WTC11 (cell line): ENCODE measurements at regions not wholly inside any gene's neighbourhood (a gene's known extent, or its start where the extent isn't known, plus 50 kb on each side); places are given as distances from the start of the nearest gene placed in this dataset.

Experiments used
- ATAC-seq: fragments of 200-7000 bp; cut with Tn5 transposase; 2 replicates; pipeline ENCODE4 v1.10.0; 2021; ENCODE audit warnings: mild to moderate bottlenecking, moderate library complexity
- CTCF ChIA-PET: fragments of 300-600 bp; sonication (Branson Sonifier 250); formaldehyde crosslinking; loops from one replicate; lab custom pipeline; 2021; ENCODE audit warnings: antibody characterized with exemption; lab: Charles Lee
- POLR2A ChIA-PET: fragments of 350-600 bp; sonication (Branson Sonifier 250); formaldehyde crosslinking; loops from one replicate; lab custom pipeline; 2021; ENCODE audit warnings: antibody characterized with exemption; lab: Charles Lee
- DNase-seq: peaks from one replicate; pipeline ENCODE4 v3.0.0; 2021; ENCODE audit warnings: low spot score
- H3K27ac Mint-ChIP-seq: 2 replicates; pipeline ENCODE4 v1.8.0; 2021; ENCODE audit warnings: mixed read lengths
- H3K27me3 Mint-ChIP-seq: 2 replicates; pipeline ENCODE4 v1.8.0; 2021; ENCODE audit warnings: low read depth, mild to moderate bottlenecking, moderate library complexity, mixed read lengths
- H3K36me3 Mint-ChIP-seq: 2 replicates; pipeline ENCODE4 v1.8.0; 2021; ENCODE audit warnings: mixed read lengths
- H3K4me1 Mint-ChIP-seq: 2 replicates; pipeline ENCODE4 v1.8.0; 2022; ENCODE audit warnings: mixed read lengths
- H3K4me3 Mint-ChIP-seq: 2 replicates; pipeline ENCODE4 v1.8.0; 2021; ENCODE audit warnings: mild to moderate bottlenecking, moderate library complexity, mixed read lengths
- H3K9me3 Mint-ChIP-seq: 2 replicates; pipeline ENCODE4 v1.8.0; 2021; ENCODE audit warnings: mixed read lengths
- CBFB ChIP-seq: sonication (generic); formaldehyde crosslinking; IDR thresholded peaks from 2 replicates; pipeline ENCODE4 v1.8.1; 2022; ENCODE audit warnings: mild to moderate bottlenecking, low read depth, missing genetic modification reagents
- ELF4 ChIP-seq: sonication (generic); formaldehyde crosslinking; IDR thresholded peaks from 2 replicates; pipeline ENCODE4 v1.8.1; 2022; ENCODE audit warnings: low read depth, mild to moderate bottlenecking, moderate library complexity, missing genetic modification reagents
- FOXK1 ChIP-seq: sonication (generic); formaldehyde crosslinking; IDR thresholded peaks from 2 replicates; pipeline ENCODE4 v1.8.0; 2022; ENCODE audit warnings: mild to moderate bottlenecking, moderate library complexity, missing genetic modification reagents
- GABPB1 ChIP-seq: sonication (generic); formaldehyde crosslinking; IDR thresholded peaks from 2 replicates; pipeline ENCODE4 v1.8.1; 2023; ENCODE audit warnings: mild to moderate bottlenecking, missing genetic modification reagents
- KAT7 ChIP-seq: sonication (generic); formaldehyde crosslinking; IDR thresholded peaks from 2 replicates; pipeline ENCODE4 v1.8.1; 2023; ENCODE audit warnings: missing genetic modification reagents, mild to moderate bottlenecking, borderline replicate concordance
- MXD4 ChIP-seq: fragments of 250-450 bp; sonication (Bioruptor Pico); IDR thresholded peaks from 2 replicates; pipeline ENCODE4 v1.8.0; 2021; ENCODE audit warnings: mild to moderate bottlenecking, moderate library complexity, borderline replicate concordance
- MYBL2 ChIP-seq: sonication (generic); formaldehyde crosslinking; IDR thresholded peaks from 2 replicates; pipeline ENCODE4 v1.8.1; 2023; ENCODE audit warnings: mild to moderate bottlenecking, moderate library complexity, missing genetic modification reagents
- NFYB ChIP-seq: sonication (generic); formaldehyde crosslinking; conservative IDR thresholded peaks from 2 replicates; pipeline ENCODE4 v1.8.0; 2022; ENCODE audit warnings: low read depth, missing genetic modification reagents
- NR1H2 ChIP-seq: sonication (generic); formaldehyde crosslinking; IDR thresholded peaks from 2 replicates; pipeline ENCODE4 v1.9.0; 2021; ENCODE audit warnings: mild to moderate bottlenecking, moderate library complexity, missing genetic modification reagents
- SOX15 ChIP-seq: fragments of 250-450 bp; sonication (Bioruptor Pico); IDR thresholded peaks from 2 replicates; pipeline ENCODE4 v1.9.0; 2021; ENCODE audit warnings: mild to moderate bottlenecking
- SP1 ChIP-seq: sonication (generic); formaldehyde crosslinking; conservative IDR thresholded peaks from 2 replicates; pipeline ENCODE4 v1.8.1; 2022; ENCODE audit warnings: missing genetic modification reagents
- ZBTB21 ChIP-seq: sonication (generic); formaldehyde crosslinking; IDR thresholded peaks from 2 replicates; pipeline ENCODE4 v1.8.1; 2023; ENCODE audit warnings: mild to moderate bottlenecking, missing genetic modification reagents, borderline replicate concordance
- ZNF232 ChIP-seq: sonication (generic); formaldehyde crosslinking; IDR thresholded peaks from 2 replicates; pipeline ENCODE4 v1.8.0; 2022; ENCODE audit warnings: mild to moderate bottlenecking, missing genetic modification reagents
- TF ChIP-seq, protein P1 (sequence below): sonication (generic); formaldehyde crosslinking; conservative IDR thresholded peaks from 2 replicates; pipeline ENCODE4 v1.8.1; 2022; ENCODE audit warnings: mild to moderate bottlenecking, missing genetic modification reagents
- TF ChIP-seq, protein P2 (sequence below): sonication (generic); formaldehyde crosslinking; IDR thresholded peaks from 2 replicates; pipeline ENCODE4 v1.8.0; 2023; ENCODE audit warnings: missing genetic modification reagents
- TF ChIP-seq, protein P3 (sequence below): sonication (generic); formaldehyde crosslinking; IDR thresholded peaks from 2 replicates; pipeline ENCODE4 v1.8.1; 2022; ENCODE audit warnings: mild to moderate bottlenecking, moderate library complexity, missing genetic modification reagents
- TF ChIP-seq, protein P4 (sequence below): sonication (generic); formaldehyde crosslinking; IDR thresholded peaks from 2 replicates; pipeline ENCODE4 v1.8.1; 2022; ENCODE audit warnings: missing genetic modification reagents, borderline replicate concordance
- TF ChIP-seq, protein P5 (sequence below): fragments of 250-450 bp; sonication (Bioruptor Pico); IDR thresholded peaks from 2 replicates; pipeline ENCODE4 v1.8.0; 2021; ENCODE audit warnings: mild to moderate bottlenecking
- TF ChIP-seq, protein P6 (sequence below): fragments of 250-450 bp; sonication (Bioruptor Pico); conservative IDR thresholded peaks from 2 replicates; pipeline ENCODE4 v1.9.0; 2021; ENCODE audit warnings: mild to moderate bottlenecking
- TF ChIP-seq, protein P7 (sequence below): sonication (generic); formaldehyde crosslinking; IDR thresholded peaks from 2 replicates; pipeline ENCODE4 v1.8.0; 2022; ENCODE audit warnings: mild to moderate bottlenecking, missing genetic modification reagents

DNA sequence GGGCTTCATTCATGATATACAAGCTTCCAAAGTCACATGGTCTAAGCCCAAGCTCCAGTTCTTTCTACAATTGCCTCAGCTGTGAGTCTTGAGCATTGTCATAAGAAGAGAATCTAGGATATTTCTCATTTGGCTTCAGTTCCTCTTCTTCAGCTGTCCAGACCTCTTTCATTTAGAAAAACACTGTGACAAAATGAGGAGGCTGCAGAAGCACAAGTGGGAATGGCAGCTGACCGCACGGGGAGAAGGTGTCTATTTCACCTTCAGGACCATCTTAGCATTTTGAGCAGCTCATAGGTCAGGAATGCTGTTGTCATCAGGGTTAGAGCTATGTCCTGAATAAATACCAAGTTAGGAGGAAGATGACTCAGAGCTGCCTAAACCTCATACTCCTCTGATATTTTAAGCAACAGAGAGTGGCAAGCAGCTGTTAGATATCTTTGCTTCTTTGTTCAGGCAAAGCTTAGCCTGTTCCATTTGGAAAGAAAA is 390.1 kb upstream of the CITED2 start (continued):
- TF ChIP-seq, protein P1, sequence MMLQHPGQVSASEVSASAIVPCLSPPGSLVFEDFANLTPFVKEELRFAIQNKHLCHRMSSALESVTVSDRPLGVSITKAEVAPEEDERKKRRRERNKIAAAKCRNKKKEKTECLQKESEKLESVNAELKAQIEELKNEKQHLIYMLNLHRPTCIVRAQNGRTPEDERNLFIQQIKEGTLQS: no peak
- no peak for TF ChIP-seq NR1H2 (CRISPR knock-in tag)
- TF ChIP-seq, protein P2, sequence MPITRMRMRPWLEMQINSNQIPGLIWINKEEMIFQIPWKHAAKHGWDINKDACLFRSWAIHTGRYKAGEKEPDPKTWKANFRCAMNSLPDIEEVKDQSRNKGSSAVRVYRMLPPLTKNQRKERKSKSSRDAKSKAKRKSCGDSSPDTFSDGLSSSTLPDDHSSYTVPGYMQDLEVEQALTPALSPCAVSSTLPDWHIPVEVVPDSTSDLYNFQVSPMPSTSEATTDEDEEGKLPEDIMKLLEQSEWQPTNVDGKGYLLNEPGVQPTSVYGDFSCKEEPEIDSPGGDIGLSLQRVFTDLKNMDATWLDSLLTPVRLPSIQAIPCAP (CRISPR knock-in tag): no peak

DNA sequence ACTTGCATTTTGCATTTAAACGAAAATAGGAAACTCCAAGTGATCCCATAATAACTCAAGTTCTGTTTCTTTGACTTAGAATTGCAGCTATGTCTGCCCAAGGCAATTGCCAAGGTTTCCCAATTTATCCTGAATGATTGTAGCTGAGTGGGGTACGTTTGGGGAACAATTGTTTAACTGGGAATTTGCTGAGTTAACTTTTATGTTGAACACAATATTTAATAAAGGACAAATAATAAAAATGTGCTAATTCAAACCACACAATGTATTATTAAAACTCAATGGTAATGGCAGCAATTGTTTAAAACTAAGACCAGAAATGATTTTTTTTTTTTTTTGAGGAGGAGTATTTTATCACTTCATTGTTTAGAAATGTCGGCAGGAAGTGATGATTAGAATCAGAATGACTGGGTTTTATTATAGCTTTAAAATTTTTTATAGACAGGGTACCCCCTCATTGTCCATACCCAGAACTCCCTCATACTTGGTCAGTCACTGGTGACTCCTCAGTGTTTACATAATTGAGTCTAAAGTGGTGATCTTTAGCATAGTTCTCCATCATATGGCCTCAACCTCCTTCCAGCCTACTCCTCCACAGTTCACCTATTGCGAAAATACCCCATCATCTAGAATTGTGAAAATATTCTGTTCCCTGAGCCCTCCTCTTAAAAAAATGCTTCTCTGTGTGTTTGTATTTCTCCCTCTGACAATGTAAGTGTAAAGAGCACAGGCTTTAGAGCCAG is 389.2 kb upstream of the CITED2 start:
- Mint-ChIP-seq H3K27me3 (no peaks in the 10 kb centered on the region), H3K4me1 (peaks cover 4% of the 10 kb centered on the region), H3K36me3 (no peaks in the 10 kb centered on the region), H3K9me3 (peaks cover 7% of the 10 kb centered on the region), H3K27ac (no peak overlapping the region), H3K4me3 (no peak overlapping the region)
- DNase-seq (no peak), ATAC-seq (no peak)
- ChIA-PET POLR2A (interaction anchor here (0.7 kb wide), 1 partner anchor 744 kb away, joined by 3 read pairs; no protein-coding TSS in a partner anchor), CTCF (no interaction called here)
- TF ChIP-seq, protein P3, sequence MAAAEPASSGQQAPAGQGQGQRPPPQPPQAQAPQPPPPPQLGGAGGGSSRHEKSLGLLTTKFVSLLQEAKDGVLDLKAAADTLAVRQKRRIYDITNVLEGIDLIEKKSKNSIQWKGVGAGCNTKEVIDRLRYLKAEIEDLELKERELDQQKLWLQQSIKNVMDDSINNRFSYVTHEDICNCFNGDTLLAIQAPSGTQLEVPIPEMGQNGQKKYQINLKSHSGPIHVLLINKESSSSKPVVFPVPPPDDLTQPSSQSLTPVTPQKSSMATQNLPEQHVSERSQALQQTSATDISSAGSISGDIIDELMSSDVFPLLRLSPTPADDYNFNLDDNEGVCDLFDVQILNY (CRISPR knock-in tag): no peak
- no peak for TF ChIP-seq NR1H2 (CRISPR knock-in tag)
- no peak for TF ChIP-seq ELF4 (CRISPR knock-in tag)
- no peak for TF ChIP-seq ZNF232 (CRISPR knock-in tag)
- TF ChIP-seq, protein P2 (CRISPR knock-in tag): no peak
- TF ChIP-seq, protein P4, sequence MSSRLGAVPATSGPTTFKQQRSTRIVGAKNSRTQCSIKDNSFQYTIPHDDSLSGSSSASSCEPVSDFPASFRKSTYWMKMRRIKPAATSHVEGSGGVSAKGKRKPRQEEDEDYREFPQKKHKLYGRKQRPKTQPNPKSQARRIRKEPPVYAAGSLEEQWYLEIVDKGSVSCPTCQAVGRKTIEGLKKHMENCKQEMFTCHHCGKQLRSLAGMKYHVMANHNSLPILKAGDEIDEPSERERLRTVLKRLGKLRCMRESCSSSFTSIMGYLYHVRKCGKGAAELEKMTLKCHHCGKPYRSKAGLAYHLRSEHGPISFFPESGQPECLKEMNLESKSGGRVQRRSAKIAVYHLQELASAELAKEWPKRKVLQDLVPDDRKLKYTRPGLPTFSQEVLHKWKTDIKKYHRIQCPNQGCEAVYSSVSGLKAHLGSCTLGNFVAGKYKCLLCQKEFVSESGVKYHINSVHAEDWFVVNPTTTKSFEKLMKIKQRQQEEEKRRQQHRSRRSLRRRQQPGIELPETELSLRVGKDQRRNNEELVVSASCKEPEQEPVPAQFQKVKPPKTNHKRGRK (CRISPR knock-in tag): no peak
- TF ChIP-seq, protein P5, sequence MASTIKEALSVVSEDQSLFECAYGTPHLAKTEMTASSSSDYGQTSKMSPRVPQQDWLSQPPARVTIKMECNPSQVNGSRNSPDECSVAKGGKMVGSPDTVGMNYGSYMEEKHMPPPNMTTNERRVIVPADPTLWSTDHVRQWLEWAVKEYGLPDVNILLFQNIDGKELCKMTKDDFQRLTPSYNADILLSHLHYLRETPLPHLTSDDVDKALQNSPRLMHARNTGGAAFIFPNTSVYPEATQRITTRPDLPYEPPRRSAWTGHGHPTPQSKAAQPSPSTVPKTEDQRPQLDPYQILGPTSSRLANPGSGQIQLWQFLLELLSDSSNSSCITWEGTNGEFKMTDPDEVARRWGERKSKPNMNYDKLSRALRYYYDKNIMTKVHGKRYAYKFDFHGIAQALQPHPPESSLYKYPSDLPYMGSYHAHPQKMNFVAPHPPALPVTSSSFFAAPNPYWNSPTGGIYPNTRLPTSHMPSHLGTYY (CRISPR knock-in tag): no peak
- TF ChIP-seq NFYB: no peak
- TF ChIP-seq MYBL2 (CRISPR knock-in tag): no peak
- TF ChIP-seq FOXK1 (CRISPR knock-in tag): no peak
- TF ChIP-seq GABPB1 (CRISPR knock-in tag): no peak

DNA sequence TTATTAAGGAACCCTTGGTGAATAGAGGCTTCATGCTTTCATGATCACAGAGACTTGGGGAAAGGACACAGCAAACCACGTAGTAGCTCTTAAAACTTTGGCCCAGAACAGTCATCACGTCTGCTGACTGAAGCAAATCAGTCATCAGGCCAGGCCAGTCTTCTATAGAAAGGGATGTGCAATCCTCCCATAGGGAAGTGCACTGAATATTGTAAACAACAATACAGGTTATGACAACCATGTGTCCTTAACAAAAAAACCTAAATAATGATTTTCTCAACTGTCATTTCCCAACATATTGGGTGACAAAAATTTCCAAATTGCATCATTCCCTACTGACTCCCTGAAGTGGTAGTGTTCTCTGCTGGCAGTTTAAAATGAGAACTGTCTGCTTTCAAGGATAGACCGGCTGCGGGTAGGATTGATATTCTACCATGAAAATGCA is 388.2 kb upstream of the CITED2 start:
- peaks cover 7% of the 10 kb centered on the region for H3K9me3 Mint-ChIP-seq
- peaks cover 4% of the 10 kb centered on the region for H3K4me1 Mint-ChIP-seq
- no peak for DNase-seq
- CTCF ChIA-PET: no interaction called here
- POLR2A ChIA-PET: no interaction called here
- H3K36me3 Mint-ChIP-seq: no peaks in the 10 kb centered on the region
- no peak overlapping the region for H3K4me3 Mint-ChIP-seq
- no peak for ATAC-seq
- H3K27me3 Mint-ChIP-seq: no peaks in the 10 kb centered on the region
- H3K27ac Mint-ChIP-seq: no peak overlapping the region
- TF ChIP-seq MXD4 (CRISPR knock-in tag): no peak
- no peak for TF ChIP-seq SP1 (CRISPR knock-in tag)
- TF ChIP-seq SOX15 (CRISPR knock-in tag): no peak
- no peak for TF ChIP-seq KAT7 (CRISPR knock-in tag)
- TF ChIP-seq, protein P2 (CRISPR knock-in tag): no peak
- no peak for TF ChIP-seq CBFB
- no peak for TF ChIP-seq ZBTB21 (CRISPR knock-in tag)
- TF ChIP-seq, protein P6, sequence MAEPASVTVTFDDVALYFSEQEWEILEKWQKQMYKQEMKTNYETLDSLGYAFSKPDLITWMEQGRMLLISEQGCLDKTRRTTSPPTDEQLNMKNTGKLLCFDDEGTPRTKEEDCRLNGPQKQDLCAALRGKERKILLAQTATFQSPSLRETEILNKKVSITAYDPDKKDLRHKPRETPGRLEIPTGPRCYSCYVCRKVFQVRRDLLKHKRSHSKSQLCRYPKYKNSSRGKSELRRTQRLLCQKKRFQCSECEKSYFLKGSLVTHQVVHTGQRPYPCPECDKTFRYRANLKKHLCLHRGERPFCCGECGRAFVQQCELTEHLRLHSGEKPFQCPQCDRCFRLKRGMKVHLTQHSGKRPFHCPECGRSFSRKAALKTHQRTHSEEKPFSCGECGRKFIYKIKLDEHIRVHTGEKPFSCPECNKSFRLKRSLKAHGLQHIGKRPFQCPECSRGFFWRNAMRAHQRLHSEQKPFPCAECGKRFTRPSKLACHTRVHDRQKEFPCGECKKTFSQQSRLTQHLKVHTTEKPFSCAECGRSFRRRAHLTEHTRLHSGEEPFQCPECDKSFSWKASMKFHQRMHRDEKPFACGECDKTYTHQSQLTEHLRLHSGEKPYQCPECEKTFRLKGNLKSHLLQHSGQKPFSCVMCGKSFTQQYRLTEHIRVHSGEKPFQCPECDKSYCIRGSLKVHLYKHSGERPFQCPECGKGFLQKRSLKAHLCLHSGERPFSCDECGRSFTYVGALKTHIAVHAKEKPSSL (CRISPR knock-in tag): no peak
- no peak for TF ChIP-seq ELF4 (CRISPR knock-in tag)
- TF ChIP-seq, protein P7, sequence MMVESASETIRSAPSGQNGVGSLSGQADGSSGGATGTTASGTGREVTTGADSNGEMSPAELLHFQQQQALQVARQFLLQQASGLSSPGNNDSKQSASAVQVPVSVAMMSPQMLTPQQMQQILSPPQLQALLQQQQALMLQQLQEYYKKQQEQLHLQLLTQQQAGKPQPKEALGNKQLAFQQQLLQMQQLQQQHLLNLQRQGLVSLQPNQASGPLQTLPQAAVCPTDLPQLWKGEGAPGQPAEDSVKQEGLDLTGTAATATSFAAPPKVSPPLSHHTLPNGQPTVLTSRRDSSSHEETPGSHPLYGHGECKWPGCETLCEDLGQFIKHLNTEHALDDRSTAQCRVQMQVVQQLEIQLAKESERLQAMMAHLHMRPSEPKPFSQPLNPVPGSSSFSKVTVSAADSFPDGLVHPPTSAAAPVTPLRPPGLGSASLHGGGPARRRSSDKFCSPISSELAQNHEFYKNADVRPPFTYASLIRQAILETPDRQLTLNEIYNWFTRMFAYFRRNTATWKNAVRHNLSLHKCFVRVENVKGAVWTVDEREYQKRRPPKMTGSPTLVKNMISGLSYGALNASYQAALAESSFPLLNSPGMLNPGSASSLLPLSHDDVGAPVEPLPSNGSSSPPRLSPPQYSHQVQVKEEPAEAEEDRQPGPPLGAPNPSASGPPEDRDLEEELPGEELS (CRISPR knock-in tag): no peak
- no peak for TF ChIP-seq NFYB
